ENCODE measurements at regions not wholly inside any gene's neighbourhood (a gene's known extent, or its start where the extent isn't known, plus 50 kb on each side); places are given as distances from the start of the nearest gene placed in this dataset.

DNA sequence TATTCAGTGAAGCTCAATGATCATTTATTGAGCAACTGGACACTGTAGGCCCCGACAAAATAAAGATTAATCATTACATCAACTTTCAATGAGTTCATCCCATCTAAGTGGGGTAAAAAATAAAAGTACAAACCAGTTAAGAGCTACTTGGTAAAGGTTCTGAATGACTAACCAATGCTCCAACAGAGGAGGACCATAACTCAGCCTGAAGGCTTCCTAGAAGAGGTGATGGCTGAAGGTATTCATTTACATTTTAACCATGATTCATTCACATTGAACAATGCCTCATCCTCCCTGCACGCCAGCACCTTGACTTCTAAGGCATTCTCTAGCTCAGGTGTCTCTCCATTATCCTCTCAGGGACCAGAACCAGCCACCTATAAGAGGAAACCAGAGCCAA, 201.4 kb downstream of the ZNF462 start:
- Histone ChIP-seq H3K9me3 (no peaks in the 10 kb centered on the region), H3K4me1 (no peaks in the 10 kb centered on the region), H3K27ac (no peak overlapping the region), H3K4me3 (replicated peaks in 1 of 3) (no peak overlapping the region), H3K36me3 (no peaks in the 10 kb centered on the region), H3K27me3 (no peaks in the 10 kb centered on the region)
- whole genome bisulfite sequencing, 2 donors, result 90 to 94% methylated on average over 2 of the region's 2 CpGs
- TF ChIP-seq, protein P1, sequence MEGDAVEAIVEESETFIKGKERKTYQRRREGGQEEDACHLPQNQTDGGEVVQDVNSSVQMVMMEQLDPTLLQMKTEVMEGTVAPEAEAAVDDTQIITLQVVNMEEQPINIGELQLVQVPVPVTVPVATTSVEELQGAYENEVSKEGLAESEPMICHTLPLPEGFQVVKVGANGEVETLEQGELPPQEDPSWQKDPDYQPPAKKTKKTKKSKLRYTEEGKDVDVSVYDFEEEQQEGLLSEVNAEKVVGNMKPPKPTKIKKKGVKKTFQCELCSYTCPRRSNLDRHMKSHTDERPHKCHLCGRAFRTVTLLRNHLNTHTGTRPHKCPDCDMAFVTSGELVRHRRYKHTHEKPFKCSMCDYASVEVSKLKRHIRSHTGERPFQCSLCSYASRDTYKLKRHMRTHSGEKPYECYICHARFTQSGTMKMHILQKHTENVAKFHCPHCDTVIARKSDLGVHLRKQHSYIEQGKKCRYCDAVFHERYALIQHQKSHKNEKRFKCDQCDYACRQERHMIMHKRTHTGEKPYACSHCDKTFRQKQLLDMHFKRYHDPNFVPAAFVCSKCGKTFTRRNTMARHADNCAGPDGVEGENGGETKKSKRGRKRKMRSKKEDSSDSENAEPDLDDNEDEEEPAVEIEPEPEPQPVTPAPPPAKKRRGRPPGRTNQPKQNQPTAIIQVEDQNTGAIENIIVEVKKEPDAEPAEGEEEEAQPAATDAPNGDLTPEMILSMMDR (IDR thresholded peaks at IDR 0.05), result no peak
- no peak for TF ChIP-seq POLR2A (IDR thresholded peaks at IDR 0.05)
- DNase-seq, result no peak
- intact Hi-C loops (cut with DNase I), result no loop called here

DNA sequence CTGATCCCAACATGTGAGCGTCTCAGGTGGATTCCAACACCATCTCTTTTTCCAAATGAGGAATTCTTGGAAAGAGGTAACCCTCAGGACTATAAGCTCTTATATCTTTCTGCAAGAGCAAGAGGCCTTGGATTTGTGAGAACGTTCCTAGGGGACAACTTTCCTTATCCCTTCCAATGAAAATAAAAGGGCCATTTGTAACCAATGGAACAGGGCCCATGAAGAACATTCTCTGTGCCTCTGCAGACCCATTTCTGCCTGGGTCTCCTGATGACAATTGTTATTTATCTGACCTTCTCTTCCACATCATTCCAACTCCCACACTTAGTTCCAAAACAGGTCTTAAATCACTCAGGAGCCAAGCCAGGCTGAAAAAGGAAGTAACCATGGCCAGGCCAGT, 202.6 kb downstream of the ZNF462 start:
- DNase-seq, result no peak
- Histone ChIP-seq H3K27me3 (no peaks in the 10 kb centered on the region), H3K27ac (no peak overlapping the region), H3K4me1 (no peaks in the 10 kb centered on the region), H3K4me3 (replicated peaks in 1 of 3) (no peak overlapping the region), H3K36me3 (no peaks in the 10 kb centered on the region), H3K9me3 (no peaks in the 10 kb centered on the region)
- TF ChIP-seq POLR2A (IDR thresholded peaks at IDR 0.05), result no peak
- TF ChIP-seq, protein P1 (IDR thresholded peaks at IDR 0.05), result no peak
- intact Hi-C loops (cut with DNase I), result no loop called here
- 79 to 84% methylated on average over 2 of the region's 2 CpGs for WGBS, 2 donors

DNA sequence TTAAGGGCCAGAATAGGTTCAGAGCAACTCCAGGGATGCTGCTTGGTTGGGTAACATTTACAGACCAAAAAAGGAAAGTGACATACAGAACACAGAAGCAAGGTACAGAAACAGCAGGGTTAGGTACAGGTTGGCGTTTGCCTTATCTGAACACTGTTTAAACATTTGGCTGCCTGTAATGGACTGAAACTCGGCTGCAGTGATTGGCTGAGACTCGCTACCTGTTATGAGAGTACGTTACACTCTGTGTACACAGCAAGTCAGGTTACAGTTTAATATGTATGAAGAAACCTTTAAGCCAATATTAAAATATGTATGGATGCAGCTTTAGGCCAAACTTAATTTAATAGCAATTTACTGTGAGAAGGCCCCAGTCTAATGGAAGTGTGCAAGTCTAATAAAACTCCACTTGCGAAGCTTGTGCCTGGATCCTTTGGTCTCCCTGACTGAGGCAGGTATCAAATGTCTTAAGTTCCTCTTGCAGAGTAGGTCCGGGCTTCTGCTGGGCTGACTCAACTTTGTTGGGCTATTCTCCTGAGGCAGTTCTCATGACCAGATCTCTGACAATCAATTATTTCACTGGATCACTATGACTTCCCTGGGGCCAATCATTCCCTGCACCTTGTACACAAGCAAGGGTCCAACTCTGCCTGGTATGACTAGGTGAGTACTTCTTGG, 204.9 kb downstream of the ZNF462 start:
- H3K27me3 ChIP-seq, result no peaks in the 10 kb centered on the region
- H3K4me1 ChIP-seq, result no peaks in the 10 kb centered on the region
- no peak overlapping the region for H3K27ac ChIP-seq
- no peaks in the 10 kb centered on the region for H3K9me3 ChIP-seq
- DNase-seq, result no peak
- intact Hi-C loops (cut with DNase I), result no loop called here
- no peaks in the 10 kb centered on the region for H3K36me3 ChIP-seq
- H3K4me3 ChIP-seq (replicated peaks in 1 of 3), result no peak overlapping the region
- TF ChIP-seq POLR2A (IDR thresholded peaks at IDR 0.05), result no peak
- TF ChIP-seq, protein P1 (IDR thresholded peaks at IDR 0.05), result no peak
- WGBS, 2 donors, result 87 to 91% methylated on average over 6 of the region's 6 CpGs

DNA sequence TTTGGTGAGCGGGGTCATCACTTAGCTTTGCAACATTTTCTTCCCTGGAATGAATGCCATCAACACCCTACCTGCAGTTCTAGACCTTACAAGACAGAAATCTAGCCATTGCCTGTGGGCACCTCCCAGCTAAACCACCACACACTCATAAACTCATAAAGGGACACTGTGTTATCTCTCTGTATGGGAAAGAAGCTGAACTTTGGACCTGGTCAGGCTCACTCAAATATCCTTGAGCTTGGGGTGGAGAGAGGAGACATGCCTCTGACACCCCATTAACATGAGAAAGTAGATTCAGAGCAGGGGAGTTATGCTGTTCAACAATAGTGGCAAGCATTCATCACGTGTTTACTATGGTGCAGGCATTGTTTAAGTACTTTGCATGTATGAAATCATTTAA, 205.6 kb downstream of the ZNF462 start:
- Histone ChIP-seq H3K4me3 (replicated peaks in 1 of 3) (no peak overlapping the region), H3K27ac (no peak overlapping the region), H3K9me3 (no peaks in the 10 kb centered on the region), H3K4me1 (no peaks in the 10 kb centered on the region), H3K27me3 (no peaks in the 10 kb centered on the region), H3K36me3 (no peaks in the 10 kb centered on the region)
- TF ChIP-seq, protein P1 (IDR thresholded peaks at IDR 0.05), result no peak
- no peak for TF ChIP-seq POLR2A (IDR thresholded peaks at IDR 0.05)
- no peak for DNase-seq
- WGBS, 2 donors, result 89 to 92% methylated on average over 2 of the region's 2 CpGs
- intact Hi-C loops (cut with DNase I), result no loop called here

DNA sequence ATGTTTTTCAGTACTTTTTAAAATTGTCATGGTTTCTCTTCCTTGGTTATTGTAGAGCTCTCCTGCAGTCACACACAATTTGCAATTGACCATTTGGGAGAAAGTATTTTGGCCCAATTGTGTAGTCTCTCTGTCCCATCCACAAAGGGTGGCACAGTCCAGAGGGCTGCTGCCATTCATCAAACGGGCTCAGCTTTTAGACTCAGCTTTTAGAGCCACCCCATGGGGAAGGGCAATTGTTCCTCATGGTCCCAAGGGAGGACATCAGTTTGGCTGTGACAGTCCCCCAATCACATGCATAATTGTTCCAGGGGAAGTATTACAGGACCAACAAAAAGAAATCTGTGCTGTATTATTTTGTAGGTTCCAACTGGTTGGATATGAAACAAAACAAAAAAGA, 207.6 kb downstream of the ZNF462 start:
- WGBS, 2 donors, result 25 to 73% methylated on average over 1 of the region's 1 CpG
- no peak overlapping the region for H3K27ac ChIP-seq
- no peak for DNase-seq
- no peaks in the 10 kb centered on the region for H3K36me3 ChIP-seq
- H3K27me3 ChIP-seq, result no peaks in the 10 kb centered on the region
- no peaks in the 10 kb centered on the region for H3K4me1 ChIP-seq
- H3K9me3 ChIP-seq, result no peaks in the 10 kb centered on the region
- intact Hi-C loops (cut with DNase I), result no loop called here
- TF ChIP-seq, protein P1 (IDR thresholded peaks at IDR 0.05), result no peak
- TF ChIP-seq POLR2A (IDR thresholded peaks at IDR 0.05), result no peak
- no peak overlapping the region for H3K4me3 ChIP-seq (replicated peaks in 1 of 3)

Measured in thyroid gland (tissue), 4 donors.